HG03064 (cell line): ENCODE measurements at regions not wholly inside any gene's neighbourhood (a gene's known extent, or its start where the extent isn't known, plus 50 kb on each side); places are given as distances from the start of the nearest gene placed in this dataset.
"Not testable (repeated sequence)": the region's sequence is repeated elsewhere in the genome, so short reads cannot be mapped to it uniquely, and the experiment has no call there.

ENCODE experiments used
- ATAC-seq: cut with Tn5 transposase; IDR thresholded peaks from one replicate; pipeline ENCODE4 v1.9.1; 2021; ENCODE audit warnings: low read depth; ENCODE audit not compliant: unreplicated experiment

DNA sequence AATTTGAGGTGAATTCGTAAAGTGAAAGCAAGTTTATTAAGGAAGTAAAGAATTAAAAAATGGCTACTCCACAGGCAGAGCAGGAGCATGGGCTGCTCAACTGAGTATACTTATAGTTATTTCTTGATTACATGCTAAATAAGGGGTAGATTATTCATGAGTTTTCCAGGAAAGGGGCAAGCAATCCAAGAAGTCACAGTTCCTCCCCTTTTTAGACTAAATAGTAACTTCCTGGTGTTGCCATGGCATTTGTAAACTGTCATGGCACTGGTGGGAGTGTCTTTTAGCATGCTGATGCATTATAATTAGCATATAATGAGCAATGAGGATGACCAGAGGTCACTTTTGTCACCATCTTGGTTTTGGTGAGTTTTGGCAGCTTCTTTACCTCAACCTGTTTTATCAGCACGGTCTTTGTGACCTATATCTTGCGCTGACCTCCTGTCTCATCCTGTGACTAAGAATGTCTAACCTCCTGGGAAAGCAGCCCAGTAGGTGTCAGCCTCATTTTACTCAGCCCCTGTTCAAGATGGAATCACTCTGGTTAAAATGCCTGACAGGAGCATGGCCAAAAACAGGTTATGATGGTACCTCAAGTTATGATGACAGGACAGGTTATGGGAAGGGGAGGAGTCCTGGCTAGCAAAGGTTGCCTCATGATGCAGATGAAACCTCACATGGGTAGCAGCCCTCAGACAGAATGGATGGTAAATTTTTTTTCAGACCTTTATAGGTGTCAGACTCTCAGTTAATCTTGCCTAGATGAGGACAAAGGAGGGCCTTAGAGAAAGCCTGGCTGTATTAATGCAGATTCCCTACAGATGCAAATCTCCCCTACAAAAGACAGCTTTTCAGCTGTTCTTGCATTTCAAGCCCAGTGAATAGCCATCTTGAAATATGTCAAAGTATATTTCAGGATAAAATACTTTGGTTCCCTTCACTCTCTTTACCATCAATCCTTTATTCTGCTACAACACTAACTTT lies 49.7 kb downstream of the SIPA1L2 start:
- ATAC-seq = no peak

DNA sequence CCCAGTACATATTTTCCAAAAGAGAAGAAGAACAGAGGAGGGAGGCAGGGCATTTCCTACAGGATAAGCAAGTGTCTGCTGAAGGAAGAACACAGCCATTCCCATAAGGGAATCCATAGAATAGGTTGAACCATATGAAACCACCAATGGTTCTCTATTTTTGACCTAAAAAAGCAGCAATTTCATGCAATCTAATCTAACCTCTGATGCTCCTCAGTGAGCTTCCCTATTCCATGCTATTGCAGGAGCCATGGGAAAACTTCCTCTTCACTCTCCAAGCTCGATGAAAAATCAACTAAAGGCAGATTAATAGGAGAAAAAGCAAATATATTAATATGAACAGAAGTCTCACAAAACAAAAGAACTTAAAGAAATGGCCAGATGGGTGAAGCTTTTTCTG lies 50.5 kb downstream of the SIPA1L2 start:
- no peak for ATAC-seq

DNA sequence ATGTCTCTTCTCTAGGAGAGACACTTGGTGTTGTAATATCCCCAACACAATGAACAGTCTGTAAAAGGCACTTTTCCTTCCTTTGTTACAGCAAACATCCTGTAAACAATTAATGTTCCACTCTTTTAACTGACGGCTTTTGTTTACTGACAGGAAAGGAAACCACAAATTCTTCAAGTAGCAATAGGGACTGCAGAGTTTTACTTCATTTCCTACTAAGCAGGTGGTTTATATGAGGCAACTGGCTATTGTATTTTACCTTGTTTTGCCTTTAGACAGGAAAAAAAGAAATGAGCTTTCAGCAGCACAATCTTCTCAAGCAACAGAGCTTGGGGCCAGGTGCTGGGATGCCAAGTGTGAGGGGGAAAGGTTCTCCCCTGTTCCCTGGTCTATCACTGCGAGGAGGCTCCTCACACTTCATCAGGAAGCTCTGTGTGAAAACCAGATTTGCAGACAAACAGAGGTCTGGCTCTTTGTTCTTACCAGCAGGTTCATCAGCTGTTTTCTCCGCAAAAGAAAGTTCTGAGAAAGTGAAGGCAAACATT lies 51.2 kb downstream of the SIPA1L2 start:
- ATAC-seq = no peak

DNA sequence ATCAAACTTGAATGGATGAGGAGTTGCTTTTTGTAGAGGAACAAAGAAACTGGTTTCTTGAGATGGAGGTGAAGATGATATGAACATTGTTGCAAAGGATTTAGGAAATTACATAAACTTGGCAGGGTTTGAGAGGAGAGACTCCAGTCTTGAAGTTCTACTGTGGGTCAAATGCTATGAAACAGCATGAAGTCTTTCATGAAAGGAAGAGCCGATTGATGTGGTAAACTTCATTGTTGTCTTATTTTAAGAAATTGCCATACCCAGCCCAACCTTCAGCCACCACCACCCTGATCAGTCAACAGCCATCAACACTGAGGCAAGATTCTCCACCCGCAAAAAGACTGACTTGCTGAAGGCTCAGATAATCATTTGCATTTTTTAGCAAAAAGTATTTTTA lies 52.2 kb downstream of the SIPA1L2 start:
- ATAC-seq = no peak

DNA sequence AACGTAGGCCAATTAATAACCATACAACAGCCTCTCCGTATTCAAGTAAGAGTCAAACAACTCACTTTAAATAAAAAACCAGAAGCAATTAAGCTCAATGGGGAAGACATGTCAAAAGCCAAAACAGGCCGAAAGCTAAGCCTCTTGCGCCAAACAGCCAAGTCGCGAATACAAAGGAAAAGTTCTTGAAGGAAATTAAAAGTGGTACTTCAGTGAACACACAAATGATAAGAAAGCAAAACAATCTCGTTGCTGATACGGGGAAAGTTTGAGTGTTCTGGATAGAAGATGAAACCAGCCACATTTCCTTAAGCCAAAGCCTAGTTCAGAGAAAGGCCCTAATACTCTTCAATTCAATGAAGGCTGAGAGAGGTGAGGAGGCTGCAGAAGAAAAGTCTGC lies 53.4 kb downstream of the SIPA1L2 start:
- ATAC-seq = no peak

DNA sequence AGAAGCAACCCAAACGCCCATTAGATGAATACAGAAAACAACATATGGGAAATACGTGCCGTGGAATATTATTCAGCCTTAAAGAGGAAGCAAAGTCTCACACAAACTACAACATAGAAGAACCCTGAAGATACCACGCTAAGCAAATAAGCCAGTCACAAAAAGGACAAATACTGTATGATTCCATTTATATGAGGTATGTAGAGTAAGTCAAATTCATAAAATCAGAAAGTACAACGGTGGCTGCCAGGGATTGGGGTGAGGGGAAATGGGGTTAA lies 54.2 kb downstream of the SIPA1L2 start:
- ATAC-seq = no peak

DNA sequence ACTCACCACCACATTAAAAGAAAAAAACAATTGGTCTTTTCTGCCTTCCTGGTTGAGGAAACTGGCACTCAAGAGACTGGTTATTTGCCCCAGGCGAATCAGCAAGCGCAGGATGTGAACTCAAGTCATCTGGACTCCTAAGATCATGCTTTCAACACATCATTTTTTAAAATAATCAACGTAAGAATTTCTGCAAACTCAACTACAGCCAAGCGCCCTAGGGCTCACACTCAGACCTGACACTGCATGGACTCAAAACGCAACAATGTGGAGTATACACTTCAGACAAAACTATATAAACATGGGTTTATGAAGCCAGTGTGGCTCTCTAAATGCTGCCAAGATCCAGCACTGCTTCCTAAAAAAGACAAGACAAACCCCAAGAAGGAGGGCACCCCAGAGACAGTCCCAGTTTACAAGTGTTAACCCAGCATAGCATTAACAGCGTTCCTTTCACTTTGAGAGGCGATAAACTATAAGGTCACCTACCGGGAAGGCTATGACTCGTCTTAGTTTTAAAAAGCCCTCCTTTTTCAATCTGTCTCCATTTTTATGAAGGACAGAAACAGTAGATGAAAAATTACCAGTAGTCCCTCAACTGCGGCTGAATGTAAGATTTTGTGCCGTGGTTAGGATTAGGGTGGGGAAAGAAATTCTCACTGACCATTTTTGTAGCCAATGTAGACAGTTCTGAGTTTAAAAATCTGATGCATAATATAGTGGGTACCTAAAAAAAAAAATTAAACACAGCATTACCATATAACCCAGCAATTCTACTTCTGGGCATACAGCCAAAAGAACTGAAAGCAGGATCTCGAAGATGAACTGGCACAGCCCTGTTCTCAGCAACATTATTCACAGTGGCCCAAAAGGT lies 54.8 kb downstream of the SIPA1L2 start:
- no peak for ATAC-seq

DNA sequence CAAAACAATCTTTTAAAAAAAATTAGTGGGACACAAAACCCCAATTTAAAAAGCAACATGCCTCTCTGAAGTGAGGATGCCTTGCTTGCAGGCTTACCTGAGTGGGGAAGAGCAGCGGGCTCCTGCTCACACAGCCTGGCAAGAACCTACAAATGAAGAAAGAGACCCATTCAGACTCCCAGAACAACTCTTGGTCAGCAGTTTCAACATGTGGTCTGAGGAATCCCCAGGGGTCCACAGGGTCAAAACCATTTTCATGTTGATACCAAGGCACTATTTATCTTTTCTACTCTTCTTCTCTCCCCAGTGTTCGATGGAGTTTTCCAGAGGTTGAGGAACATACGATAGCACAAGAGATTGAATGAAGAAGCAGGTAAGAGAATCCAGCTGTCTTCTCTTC lies 55.9 kb downstream of the SIPA1L2 start:
- ATAC-seq = no peak

DNA sequence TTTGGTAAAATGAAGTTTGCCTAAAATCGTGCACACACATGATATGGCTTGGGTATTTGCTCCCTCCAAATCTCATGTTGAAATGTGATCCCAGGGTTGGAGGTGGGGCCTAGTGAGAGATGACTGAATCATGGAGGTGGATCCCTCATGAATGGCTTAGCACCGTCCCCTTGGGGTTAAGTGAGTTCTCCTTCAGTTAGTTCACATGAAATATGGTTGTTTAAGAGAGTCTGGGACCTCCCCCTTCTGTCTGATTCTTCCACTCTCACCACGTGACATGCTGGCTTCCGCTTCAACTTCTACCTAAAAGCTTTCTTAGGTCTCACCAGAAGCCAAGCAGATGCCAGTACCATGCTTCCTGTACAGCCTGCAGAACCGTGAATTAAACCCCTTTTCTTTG lies 58.4 kb downstream of the SIPA1L2 start:
- ATAC-seq = no peak

DNA sequence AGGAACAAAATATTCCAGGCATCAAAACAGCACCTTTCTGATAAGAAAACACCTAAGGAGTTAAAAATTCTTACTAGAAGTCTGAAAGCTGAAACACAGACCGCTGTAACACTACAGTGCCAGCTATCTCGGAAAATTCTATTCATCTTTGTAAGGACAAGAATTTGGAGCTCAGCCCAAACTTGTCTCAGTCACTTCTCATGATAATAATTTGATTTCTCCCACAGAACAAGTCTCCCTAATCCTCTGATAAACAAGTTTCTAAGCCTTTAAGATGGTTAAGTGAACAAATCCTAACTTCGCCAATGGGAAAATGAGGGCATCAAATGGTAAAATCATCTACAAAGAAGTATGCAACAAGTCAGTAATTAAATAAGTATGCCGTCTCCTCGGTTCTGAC lies 59.9 kb downstream of the SIPA1L2 start:
- no peak for ATAC-seq

DNA sequence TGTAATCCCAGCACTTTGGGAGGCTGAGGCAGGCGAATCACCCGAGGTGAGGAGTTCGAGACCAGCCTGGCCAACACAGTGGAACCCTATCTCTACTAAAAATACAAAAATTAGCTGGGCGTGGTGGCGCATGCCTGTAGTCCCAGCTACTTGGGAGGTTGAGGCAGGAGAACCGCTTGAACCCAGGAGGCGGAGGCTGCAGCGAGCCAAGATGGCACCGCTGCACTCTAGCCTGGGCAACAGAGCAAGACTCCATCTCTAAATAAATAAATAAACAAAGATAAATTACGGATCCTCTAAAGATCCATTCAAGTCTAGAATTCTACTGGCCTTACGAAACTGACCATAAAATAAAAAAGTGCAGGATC lies 60.4 kb downstream of the SIPA1L2 start:
- not testable (repeated sequence) for ATAC-seq

DNA sequence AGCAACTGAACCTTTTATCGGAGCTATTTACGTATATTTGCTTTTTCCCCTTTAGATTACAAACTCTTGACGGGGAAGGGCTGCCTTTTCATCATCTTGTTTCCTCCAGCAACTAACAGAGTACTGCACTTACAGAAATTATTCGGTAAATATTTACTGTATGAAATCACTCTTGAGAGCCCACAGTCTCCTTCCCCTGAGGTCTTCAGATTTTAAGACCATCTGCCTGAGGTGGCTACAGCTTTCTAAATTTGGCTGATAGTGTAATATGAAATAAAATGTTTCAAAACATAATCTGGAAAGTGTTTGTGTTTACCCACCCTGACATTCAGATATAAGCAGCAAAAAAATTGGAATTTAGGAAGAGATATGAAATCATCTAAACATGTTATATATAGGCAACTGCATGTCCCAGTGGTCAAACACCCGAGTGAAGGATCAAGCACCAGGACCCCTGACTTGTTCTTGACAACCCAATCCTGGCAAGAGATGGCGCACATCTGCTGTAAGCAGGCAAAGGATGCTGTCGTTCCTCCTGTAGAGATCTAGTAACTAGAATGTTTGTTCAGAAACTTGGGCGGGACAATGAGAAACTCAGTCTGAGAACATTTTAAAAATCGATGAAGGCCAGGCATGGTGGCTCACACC lies 60.9 kb downstream of the SIPA1L2 start:
- ATAC-seq = no peak

DNA sequence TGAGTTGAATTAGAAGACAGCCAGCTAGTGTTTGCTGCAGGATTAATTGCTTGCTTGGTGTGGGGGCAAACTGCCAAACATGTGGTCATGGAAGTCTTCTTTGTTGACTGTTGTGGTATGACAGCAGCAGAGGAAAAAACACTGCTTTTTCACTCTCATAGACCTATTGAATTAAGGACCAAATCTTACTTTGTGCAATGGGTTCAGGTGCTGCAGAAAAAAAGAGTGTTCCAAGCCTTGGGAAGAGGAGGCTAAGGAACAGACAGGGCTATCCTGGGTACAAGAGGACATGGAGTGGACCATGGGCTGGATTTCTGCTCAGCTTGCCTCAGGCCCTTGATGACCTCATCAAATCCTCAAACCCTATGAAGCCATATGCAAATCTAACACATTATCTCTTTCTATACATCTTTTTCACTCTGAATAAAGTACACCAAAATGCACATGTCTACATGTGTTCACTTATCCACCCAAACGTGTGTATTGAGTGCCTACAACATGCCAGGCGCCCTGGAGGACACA lies 61.5 kb downstream of the SIPA1L2 start:
- ATAC-seq = no peak

DNA sequence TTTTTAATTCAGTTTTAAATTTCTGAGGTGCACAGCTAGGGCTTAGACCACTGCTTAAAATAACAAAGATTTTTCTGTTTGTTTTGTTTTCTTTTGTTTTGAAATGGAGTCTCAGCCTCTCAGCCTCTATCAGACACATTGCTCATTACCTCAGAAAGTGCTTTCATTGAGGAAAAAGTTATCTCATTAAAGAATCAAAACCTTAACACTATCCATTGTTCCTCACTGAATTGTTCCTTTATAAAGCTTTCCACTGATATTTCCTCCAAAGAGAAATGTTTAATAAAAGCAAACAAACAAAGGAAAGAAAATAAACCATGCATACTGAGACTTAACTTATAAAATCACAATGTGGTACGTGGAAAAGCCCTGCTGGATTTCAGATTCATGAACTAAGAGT lies 63.8 kb downstream of the SIPA1L2 start:
- ATAC-seq = no peak

DNA sequence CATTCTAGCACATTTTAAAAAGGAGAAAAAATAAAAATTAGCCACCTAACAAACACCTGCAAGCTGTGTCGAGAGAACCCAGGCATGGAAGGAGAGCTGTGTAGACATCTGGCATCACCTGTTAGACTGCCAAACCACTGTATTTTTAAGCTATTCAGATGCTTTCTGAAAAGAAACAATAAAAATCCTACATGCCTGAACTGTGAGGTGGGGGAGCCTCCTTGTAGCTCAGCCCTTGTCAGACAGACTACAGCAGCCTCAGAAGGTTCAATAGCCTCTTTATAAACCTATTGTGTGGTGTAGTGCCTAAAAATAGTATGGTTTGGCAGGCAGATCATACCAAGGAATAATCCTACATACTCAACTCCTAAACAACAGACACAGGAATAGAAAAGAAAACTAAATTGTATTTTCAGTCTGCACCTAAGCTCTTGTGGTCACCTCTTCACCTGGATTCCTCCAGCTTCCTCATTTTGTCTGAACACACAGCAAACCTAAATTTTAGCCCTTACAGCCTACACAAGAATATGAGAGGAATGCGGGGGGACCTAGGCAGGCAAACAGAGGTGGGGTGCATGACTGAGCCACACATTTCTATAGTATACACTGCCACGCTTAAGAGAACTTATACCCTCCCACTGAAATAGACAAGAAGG lies 67.0 kb downstream of the SIPA1L2 start:
- no peak for ATAC-seq

DNA sequence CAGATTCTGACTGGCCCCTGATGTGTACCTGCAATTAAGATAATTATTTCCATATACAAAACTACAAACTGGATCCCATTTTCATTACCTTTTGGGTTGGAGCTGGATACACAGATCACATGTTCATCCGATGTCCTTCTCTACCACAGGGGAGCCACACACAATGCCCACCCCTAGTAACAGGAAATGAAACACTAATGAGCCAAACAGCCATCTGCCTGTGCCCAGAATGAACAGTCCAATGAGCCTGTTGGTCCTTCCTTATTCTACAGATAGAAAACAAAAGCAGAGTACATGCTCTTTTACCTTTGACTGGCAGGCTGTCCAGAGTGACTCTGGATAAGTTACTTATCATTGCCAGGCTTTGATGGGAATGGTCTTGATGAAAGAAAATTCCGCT lies 68.6 kb downstream of the SIPA1L2 start:
- ATAC-seq = no peak

DNA sequence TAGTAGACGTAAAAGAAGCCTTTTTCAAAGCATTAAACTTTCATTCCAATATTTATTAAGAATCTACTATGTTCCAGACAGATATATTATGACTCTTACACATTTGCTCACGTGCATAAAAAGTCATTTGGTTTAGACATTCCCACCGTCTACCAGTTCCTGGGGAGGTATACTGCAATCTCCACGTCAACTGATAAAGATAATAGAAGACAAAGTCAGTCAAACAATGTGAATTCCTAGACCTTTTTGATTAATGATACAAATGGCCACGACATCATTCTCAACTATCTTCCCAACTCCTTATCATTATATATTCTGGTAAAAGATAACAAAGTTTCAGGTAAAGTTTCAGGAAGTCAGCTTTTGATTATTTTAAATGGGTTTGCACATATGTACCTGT lies 69.0 kb downstream of the SIPA1L2 start:
- ATAC-seq = no peak

DNA sequence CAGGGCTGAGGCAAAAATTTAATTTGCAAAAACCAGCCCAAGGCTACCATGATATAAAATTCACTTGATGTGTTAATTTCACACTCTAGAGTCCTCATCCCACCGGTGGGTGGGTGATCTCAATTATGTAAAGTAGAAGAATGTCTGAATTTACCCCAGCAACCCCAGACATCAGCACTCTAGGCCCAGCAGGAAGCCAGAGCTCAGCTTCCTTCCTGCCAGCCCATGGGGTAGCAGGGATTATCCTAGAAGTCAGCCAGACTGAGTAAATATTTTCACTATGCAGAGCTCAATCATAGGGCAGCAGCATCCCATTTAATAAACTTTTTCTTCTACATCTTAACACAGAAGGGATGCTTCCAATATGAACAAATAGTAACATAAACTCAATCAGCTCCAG lies 71.0 kb downstream of the SIPA1L2 start:
- no peak for ATAC-seq

DNA sequence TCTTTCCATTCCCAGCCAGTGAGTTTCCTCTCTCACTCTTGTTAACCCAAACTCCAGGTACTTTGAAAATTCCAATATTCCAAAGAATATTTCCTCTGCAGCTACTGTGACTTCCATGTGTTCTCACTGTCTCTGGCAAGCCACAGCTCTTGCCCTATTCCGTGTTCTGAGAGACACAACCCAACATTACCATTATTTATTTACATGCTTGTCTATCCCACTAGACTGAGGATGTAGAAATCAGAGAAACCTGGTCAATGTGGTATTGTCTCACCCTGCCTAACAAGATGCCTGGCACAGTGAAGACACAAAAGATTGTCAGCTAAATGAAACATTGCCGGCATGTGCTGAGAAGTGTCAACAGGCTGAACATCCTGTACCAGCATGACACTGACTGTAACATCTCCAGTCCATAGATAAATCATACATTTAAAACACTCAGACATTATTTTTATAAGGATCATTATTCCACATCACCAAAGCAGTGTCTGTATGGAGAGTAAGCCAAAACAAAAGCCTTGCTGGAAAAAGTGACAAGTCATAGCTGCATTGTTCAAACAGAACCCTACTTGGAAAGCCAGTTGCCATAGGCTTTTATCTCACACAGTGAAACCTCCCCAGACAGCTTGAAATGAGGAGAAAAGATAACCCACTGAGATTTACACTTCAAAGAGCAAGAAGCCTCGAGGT lies 72.3 kb downstream of the SIPA1L2 start:
- no peak for ATAC-seq

DNA sequence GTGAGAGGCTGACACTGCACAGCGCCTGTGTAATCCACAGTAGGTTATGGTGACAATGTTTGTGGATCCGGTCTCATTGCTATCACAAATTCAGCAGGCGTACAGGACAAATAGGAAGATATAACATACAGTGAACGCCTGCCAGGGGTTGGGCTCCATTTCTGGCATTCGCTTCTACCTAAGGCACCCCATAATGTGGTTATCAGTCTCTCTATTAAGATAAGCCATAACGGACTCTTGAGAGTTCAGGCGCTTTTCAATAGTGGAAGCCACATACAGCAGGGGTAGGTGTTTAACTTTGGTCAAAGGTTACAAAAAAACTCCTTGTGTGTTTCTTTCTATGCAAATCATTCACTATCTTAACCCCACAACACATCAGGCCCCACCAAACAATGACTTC lies 72.8 kb downstream of the SIPA1L2 start:
- ATAC-seq = no peak
